HCT116 (cell line): ENCODE measurements at regions not wholly inside any gene's neighbourhood (a gene's known extent, or its start where the extent isn't known, plus 50 kb on each side); places are given as distances from the start of the nearest gene placed in this dataset.

Experiments
- CTCF ChIP-seq, 3 experiments: fragments of 200-600 bp in 1 of 3; sonication (generic) in 1 of 3; IDR thresholded peaks in 2 of 3; conservative IDR thresholded peaks in 1 of 3; 2 replicates each; pipeline ENCODE4 v1.5.1; 2012 to 2017; ENCODE audit warnings: low read depth in 2 of 3, low read length in 2 of 3, antibody characterized with exemption in 1 of 3, borderline replicate concordance in 1 of 3, control low read depth in 1 of 3, mild to moderate bottlenecking in 1 of 3, mixed read lengths in 1 of 3, mixed run types in 1 of 3, moderate library complexity in 1 of 3; ENCODE audit not compliant: insufficient read depth in 1 of 3
- EZH2phosphoT487 ChIP-seq: fragments of 200-600 bp; IDR thresholded peaks from 2 replicates; pipeline ENCODE4 v1.6.1; 2018; ENCODE audit warnings: antibody characterized with exemption, borderline replicate concordance
- POLR2A ChIP-seq: IDR thresholded peaks from 2 replicates; pipeline ENCODE4 v1.7.0; 2011; ENCODE audit warnings: borderline replicate concordance; ENCODE audit not compliant: insufficient read depth, insufficient read length; ENCODE audit errors: extremely low read depth
- YY1 ChIP-seq: IDR thresholded peaks from 2 replicates; pipeline ENCODE4 v1.6.1; 2011; ENCODE audit warnings: low read length, low read depth, moderate library complexity, mild to moderate bottlenecking; ENCODE audit not compliant: insufficient replicate concordance; ENCODE audit errors: extremely low read depth
- TF ChIP-seq, protein P1 (sequence below): IDR thresholded peaks from 2 replicates; pipeline ENCODE4 v1.6.1; 2011; ENCODE audit warnings: mild to moderate bottlenecking, low read length, moderate library complexity; ENCODE audit not compliant: insufficient replicate concordance; ENCODE audit errors: extremely low read depth

DNA sequence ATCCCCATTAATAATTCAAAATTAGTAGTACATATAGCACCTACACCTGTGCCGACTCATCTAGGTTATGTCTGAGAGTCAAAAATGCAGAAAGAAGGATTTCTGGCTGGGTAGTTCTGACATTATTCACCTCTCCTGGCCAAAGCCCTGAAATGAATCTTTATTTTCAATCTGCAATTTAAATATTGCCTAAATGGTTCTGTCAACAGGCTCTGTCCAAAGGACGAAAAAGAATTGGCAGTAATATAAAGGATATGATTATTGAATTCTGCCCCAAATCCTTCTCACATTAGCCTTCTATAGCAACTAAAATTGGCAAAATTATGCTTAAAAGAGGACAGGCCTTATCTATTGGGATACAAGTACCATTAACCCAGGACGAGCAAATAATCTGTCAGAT is 86.9 kb upstream of the SPANXN4 start:
- TF ChIP-seq, protein P1, sequence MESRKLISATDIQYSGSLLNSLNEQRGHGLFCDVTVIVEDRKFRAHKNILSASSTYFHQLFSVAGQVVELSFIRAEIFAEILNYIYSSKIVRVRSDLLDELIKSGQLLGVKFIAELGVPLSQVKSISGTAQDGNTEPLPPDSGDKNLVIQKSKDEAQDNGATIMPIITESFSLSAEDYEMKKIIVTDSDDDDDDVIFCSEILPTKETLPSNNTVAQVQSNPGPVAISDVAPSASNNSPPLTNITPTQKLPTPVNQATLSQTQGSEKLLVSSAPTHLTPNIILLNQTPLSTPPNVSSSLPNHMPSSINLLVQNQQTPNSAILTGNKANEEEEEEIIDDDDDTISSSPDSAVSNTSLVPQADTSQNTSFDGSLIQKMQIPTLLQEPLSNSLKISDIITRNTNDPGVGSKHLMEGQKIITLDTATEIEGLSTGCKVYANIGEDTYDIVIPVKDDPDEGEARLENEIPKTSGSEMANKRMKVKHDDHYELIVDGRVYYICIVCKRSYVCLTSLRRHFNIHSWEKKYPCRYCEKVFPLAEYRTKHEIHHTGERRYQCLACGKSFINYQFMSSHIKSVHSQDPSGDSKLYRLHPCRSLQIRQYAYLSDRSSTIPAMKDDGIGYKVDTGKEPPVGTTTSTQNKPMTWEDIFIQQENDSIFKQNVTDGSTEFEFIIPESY, result no peak
- no peak for TF ChIP-seq YY1
- no peak for TF ChIP-seq POLR2A
- no peak for TF ChIP-seq CTCF (IDR thresholded peaks at IDR 0.05 in 2 of 3, conservative IDR thresholded peaks at IDR 0.05 in 1 of 3; ENCODE audit: borderline replicate concordance in 1 of 3, insufficient read depth in 1 of 3, low read depth in 2 of 3, low read length in 2 of 3)
- TF ChIP-seq EZH2phosphoT487, result no peak
